Endothelial cell (in vitro differentiated cells): ENCODE measurements at regions not wholly inside any gene's neighbourhood (a gene's known extent, or its start where the extent isn't known, plus 50 kb on each side); places are given as distances from the start of the nearest gene placed in this dataset.

Experiments used
- DNase-seq: peaks from one replicate; pipeline ENCODE4 v3.0.0; 2021; ENCODE audit warnings: low spot score
- H3K27ac Mint-ChIP-seq: one replicate; pipeline ENCODE4 v1.8.0; 2021; ENCODE audit warnings: mixed read lengths, inconsistent platforms; ENCODE audit not compliant: unreplicated experiment
- H3K27me3 Mint-ChIP-seq: one replicate; pipeline ENCODE4 v1.8.0; 2021; ENCODE audit warnings: mild to moderate bottlenecking, moderate library complexity, mixed read lengths, inconsistent platforms; ENCODE audit not compliant: unreplicated experiment
- H3K36me3 Mint-ChIP-seq: one replicate; pipeline ENCODE4 v1.8.0; 2021; ENCODE audit warnings: mild to moderate bottlenecking, low read depth, mixed read lengths, inconsistent platforms; ENCODE audit not compliant: unreplicated experiment
- H3K4me1 Mint-ChIP-seq: one replicate; pipeline ENCODE4 v1.8.0; 2021; ENCODE audit warnings: mild to moderate bottlenecking, mixed read lengths, inconsistent platforms; ENCODE audit not compliant: unreplicated experiment
- H3K4me3 Mint-ChIP-seq: one replicate; pipeline ENCODE4 v1.8.0; 2021; ENCODE audit warnings: mild to moderate bottlenecking, mixed read lengths, inconsistent platforms; ENCODE audit not compliant: unreplicated experiment
- H3K9me3 Mint-ChIP-seq: one replicate; pipeline ENCODE4 v1.8.0; 2021; ENCODE audit warnings: mixed read lengths, inconsistent platforms; ENCODE audit not compliant: unreplicated experiment
- TF ChIP-seq, protein P1 (sequence below): fragments of 200-600 bp; sonication (generic); IDR thresholded peaks from one replicate; pipeline ENCODE4 v1.5.0; 2021; ENCODE audit warnings: antibody characterized with exemption; ENCODE audit not compliant: unreplicated experiment

DNA sequence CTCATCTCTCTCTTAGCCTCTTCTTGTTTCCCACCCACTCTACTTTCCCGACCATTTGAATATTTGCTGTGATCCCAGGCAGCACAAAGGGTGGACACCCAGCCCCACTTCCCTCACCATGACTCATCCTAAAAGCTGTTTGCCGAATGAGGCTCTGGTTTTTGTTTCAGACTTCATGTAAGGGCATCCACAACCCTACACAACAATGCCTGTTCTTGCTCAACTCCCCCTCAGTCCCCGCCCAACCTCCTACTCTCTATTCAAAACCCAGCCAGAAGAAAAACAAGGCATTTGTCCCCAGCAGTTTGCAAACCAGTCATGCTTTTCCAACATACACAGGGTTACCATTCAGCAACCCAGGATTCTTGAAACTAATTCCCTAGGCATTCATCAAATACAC, 516.5 kb upstream of the CNKSR2 start:
- H3K27me3 Mint-ChIP-seq: no peaks in the 10 kb centered on the region
- no peak overlapping the region for H3K27ac Mint-ChIP-seq
- no peaks in the 10 kb centered on the region for H3K36me3 Mint-ChIP-seq
- no peaks in the 10 kb centered on the region for H3K4me1 Mint-ChIP-seq
- H3K4me3 Mint-ChIP-seq: no peak overlapping the region
- TF ChIP-seq, protein P1, sequence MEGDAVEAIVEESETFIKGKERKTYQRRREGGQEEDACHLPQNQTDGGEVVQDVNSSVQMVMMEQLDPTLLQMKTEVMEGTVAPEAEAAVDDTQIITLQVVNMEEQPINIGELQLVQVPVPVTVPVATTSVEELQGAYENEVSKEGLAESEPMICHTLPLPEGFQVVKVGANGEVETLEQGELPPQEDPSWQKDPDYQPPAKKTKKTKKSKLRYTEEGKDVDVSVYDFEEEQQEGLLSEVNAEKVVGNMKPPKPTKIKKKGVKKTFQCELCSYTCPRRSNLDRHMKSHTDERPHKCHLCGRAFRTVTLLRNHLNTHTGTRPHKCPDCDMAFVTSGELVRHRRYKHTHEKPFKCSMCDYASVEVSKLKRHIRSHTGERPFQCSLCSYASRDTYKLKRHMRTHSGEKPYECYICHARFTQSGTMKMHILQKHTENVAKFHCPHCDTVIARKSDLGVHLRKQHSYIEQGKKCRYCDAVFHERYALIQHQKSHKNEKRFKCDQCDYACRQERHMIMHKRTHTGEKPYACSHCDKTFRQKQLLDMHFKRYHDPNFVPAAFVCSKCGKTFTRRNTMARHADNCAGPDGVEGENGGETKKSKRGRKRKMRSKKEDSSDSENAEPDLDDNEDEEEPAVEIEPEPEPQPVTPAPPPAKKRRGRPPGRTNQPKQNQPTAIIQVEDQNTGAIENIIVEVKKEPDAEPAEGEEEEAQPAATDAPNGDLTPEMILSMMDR: no peak
- no peak for DNase-seq
- H3K9me3 Mint-ChIP-seq: peaks cover 6% of the 10 kb centered on the region

DNA sequence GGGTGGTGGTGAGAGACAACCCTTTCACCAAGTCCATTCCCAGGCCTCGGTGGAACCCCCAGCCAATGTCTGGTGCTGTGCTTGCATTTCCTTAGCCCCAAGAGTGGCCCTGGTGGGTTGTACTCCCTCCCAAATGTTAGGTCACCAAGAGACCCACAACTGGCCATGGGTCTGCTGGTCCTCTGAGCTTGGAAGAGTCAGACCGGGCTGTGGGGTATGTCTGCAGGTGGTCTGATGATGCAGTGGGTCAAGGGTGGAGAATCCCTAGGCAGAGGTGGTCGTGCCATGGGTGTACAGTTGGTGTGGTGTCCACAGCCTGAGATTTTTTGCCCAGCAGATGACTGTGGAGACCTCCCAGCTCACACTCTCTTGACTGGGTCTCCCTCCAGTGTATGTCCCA, 535.7 kb upstream of the CNKSR2 start:
- Mint-ChIP-seq H3K4me3 (no peak overlapping the region), H3K27ac (no peak overlapping the region), H3K27me3 (no peaks in the 10 kb centered on the region), H3K4me1 (no peaks in the 10 kb centered on the region), H3K36me3 (no peaks in the 10 kb centered on the region), H3K9me3 (no peaks in the 10 kb centered on the region)
- DNase-seq: no peak
- TF ChIP-seq, protein P1: no peak

DNA sequence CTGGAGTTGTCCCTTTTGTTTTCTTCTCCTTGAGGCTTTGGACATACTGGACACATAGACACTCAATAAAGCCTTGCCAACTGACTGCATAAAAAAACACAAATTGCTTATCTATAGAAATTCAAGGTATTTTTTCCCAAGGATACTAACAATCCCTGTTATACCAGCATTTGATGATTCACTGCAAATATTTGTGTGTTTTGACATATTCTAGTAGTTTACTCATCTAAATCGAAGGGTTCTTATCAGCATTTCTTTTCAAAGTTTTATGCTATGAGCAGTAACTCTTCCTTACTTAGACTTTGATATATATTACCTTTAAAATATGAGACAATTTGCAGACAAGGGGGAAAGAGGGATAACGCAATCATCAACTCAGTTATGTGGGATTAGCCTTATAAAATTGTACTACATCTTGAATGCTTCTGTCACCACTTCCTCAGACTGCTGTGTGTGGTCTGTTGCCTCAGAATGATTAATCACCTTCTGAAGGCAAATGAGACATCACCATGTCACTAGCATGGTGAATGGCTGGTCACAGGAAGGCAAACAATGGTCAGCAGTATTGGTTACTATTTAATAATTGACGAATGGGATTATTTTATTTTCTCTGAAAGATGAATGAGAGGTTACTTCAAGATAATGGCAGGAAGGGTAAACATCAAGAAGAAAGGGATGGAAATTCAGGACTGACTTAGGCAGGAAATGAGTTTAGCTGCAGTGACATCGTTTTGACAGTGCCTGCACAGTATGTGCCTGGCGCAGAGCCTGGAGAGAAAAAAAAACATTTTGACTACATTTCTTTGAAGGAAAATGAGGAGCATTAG, 544.3 kb upstream of the CNKSR2 start:
- no peak overlapping the region for H3K27ac Mint-ChIP-seq
- TF ChIP-seq, protein P1: no peak
- no peak for DNase-seq
- no peaks in the 10 kb centered on the region for H3K27me3 Mint-ChIP-seq
- no peak overlapping the region for H3K4me3 Mint-ChIP-seq
- no peaks in the 10 kb centered on the region for H3K9me3 Mint-ChIP-seq
- no peaks in the 10 kb centered on the region for H3K4me1 Mint-ChIP-seq
- no peaks in the 10 kb centered on the region for H3K36me3 Mint-ChIP-seq

DNA sequence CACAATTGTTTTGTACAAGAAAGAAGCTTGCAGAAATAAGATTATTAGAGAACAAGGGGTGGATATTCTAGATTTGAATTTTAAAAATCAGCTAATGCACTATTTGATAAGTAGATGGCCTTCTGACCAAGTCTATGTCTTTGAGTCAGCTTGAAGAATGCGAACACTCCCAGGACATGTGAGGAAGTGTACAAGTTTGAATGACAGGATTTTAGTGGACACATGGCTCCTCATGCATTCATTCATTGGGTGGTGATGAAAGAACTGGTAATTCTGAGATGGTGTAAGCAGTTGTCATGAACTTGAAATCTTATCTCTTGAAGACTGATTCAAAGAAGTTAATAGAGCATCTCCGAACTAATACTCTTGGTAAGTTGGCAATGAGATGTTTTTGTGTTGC, 548.2 kb upstream of the CNKSR2 start:
- no peaks in the 10 kb centered on the region for H3K4me1 Mint-ChIP-seq
- H3K36me3 Mint-ChIP-seq: no peaks in the 10 kb centered on the region
- DNase-seq: no peak
- no peak overlapping the region for H3K4me3 Mint-ChIP-seq
- H3K27me3 Mint-ChIP-seq: no peaks in the 10 kb centered on the region
- TF ChIP-seq, protein P1: no peak
- H3K27ac Mint-ChIP-seq: no peak overlapping the region
- no peaks in the 10 kb centered on the region for H3K9me3 Mint-ChIP-seq

DNA sequence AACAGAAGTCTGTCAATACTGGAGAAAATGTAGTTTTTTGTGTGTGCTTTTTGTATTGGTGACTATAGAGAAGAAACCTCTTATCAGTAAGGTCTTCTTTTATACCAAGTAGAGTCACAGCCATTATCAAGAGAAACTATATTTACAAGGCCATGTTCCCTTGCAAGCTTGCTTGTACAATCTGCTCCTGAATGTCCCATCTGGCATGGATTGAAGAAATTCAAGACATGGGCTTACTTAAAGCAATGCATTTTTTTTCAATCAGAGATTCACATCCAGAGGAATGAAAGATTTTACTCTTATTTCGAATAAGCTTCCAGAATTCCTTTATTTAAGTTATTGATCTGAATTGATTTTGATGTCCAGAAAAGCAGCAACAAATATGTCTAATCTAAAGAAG, 537.3 kb upstream of the RPS6KA3 start:
- H3K9me3 Mint-ChIP-seq: no peaks in the 10 kb centered on the region
- H3K27me3 Mint-ChIP-seq: no peaks in the 10 kb centered on the region
- TF ChIP-seq, protein P1: no peak
- H3K36me3 Mint-ChIP-seq: no peaks in the 10 kb centered on the region
- H3K27ac Mint-ChIP-seq: no peak overlapping the region
- H3K4me1 Mint-ChIP-seq: no peaks in the 10 kb centered on the region
- DNase-seq: no peak
- H3K4me3 Mint-ChIP-seq: no peak overlapping the region
